ENCODE measurements at regions not wholly inside any gene's neighbourhood (a gene's known extent, or its start where the extent isn't known, plus 50 kb on each side); places are given as distances from the start of the nearest gene placed in this dataset.

- Histone ChIP-seq H3K4ac (ENCODE audit: low read depth, low read length) (no peak overlapping the region), H3K36me3 (ENCODE audit: control insufficient read depth in 1 of 2, insufficient read depth in 2 of 2, low read length in 2 of 2) (no peaks in the 10 kb centered on the region), H3K4me1 (ENCODE audit: control insufficient read depth in 1 of 2, insufficient read depth in 2 of 2, low read length in 2 of 2) (no peaks in the 10 kb centered on the region), H2BK5ac (ENCODE audit: low read depth, low read length, poor library complexity) (no peak overlapping the region), H2BK120ac (ENCODE audit: insufficient read depth, low read length, poor library complexity) (no peak overlapping the region), H3K14ac (ENCODE audit: low read length) (no peak overlapping the region), H4K12ac (ENCODE audit: low read depth, low read length) (no peak overlapping the region), H3K18ac (ENCODE audit: low read length) (no peak overlapping the region), H3K27me3 (ENCODE audit: insufficient read depth, low read length) (no peaks in the 10 kb centered on the region), H3K4me2 (ENCODE audit: low read length) (no peak overlapping the region), H2BK12ac (ENCODE audit: low read length) (no peak overlapping the region), H2AK5ac (ENCODE audit: low read length) (no peak overlapping the region), H3K9ac (ENCODE audit: low read length) (no peak overlapping the region), H3K9me3 (ENCODE audit: insufficient read depth, low read depth, low read length) (no peaks in the 10 kb centered on the region), H3K27ac (ENCODE audit: low read depth, low read length) (no peak overlapping the region), H3K79me2 (ENCODE audit: control insufficient read depth, insufficient read depth, low read length, poor library complexity) (no peaks in the 10 kb centered on the region), H4K8ac (ENCODE audit: low read depth, low read length) (no peak overlapping the region), H3K4me3 (ENCODE audit: low read depth, low read length) (no peak overlapping the region), H3K23ac (ENCODE audit: low read length) (no peak overlapping the region), H4K91ac (ENCODE audit: low read depth, low read length) (no peak overlapping the region), H2AFZ (ENCODE audit: insufficient read depth, low read length, poor library complexity) (no peak overlapping the region), H3K79me1 (ENCODE audit: low read length) (no peaks in the 10 kb centered on the region)
- DNase-seq = no peak
- no CpG with 5 or more reads among the region's 7 CpGs for WGBS (ENCODE audit: extremely low coverage, insufficient coverage, insufficient read length)
Observed at GRCh38 chr4:42339935-42340406, 57.3 kb upstream of the SHISA3 start.

GRCh38 chr4:42341518-42342026 is 55.7 kb upstream of the SHISA3 start:
- no peaks in the 10 kb centered on the region for H3K4me1 ChIP-seq (ENCODE audit: control insufficient read depth in 1 of 2, insufficient read depth in 2 of 2, low read length in 2 of 2)
- no peak overlapping the region for H2AFZ ChIP-seq (ENCODE audit: insufficient read depth, low read length, poor library complexity)
- H3K36me3 ChIP-seq (ENCODE audit: control insufficient read depth in 1 of 2, insufficient read depth in 2 of 2, low read length in 2 of 2) = no peaks in the 10 kb centered on the region

GRCh38 chr4:42342459-42342858 is 54.8 kb upstream of the SHISA3 start:
- no peak overlapping the region for H3K18ac ChIP-seq (ENCODE audit: low read length)
- no peak overlapping the region for H2BK5ac ChIP-seq (ENCODE audit: low read depth, low read length, poor library complexity)
- no peaks in the 10 kb centered on the region for H3K9me3 ChIP-seq (ENCODE audit: insufficient read depth, low read depth, low read length)
- no peak overlapping the region for H3K4ac ChIP-seq (ENCODE audit: low read depth, low read length)
- no peak overlapping the region for H2BK120ac ChIP-seq (ENCODE audit: insufficient read depth, low read length, poor library complexity)
- no peak overlapping the region for H3K9ac ChIP-seq (ENCODE audit: low read length)
- no peak overlapping the region for H3K23ac ChIP-seq (ENCODE audit: low read length)
- whole genome bisulfite sequencing (ENCODE audit: extremely low coverage, insufficient coverage, insufficient read length) = no CpG with 5 or more reads among the region's 2 CpGs
- no peaks in the 10 kb centered on the region for H3K79me2 ChIP-seq (ENCODE audit: control insufficient read depth, insufficient read depth, low read length, poor library complexity)
- H3K27me3 ChIP-seq (ENCODE audit: insufficient read depth, low read length) = no peaks in the 10 kb centered on the region
- no peak for DNase-seq
- no peak overlapping the region for H4K91ac ChIP-seq (ENCODE audit: low read depth, low read length)
- no peak overlapping the region for H2BK12ac ChIP-seq (ENCODE audit: low read length)
- no peaks in the 10 kb centered on the region for H3K4me1 ChIP-seq (ENCODE audit: control insufficient read depth in 1 of 2, insufficient read depth in 2 of 2, low read length in 2 of 2)
- no peak overlapping the region for H4K8ac ChIP-seq (ENCODE audit: low read depth, low read length)
- no peak overlapping the region for H2AFZ ChIP-seq (ENCODE audit: insufficient read depth, low read length, poor library complexity)
- no peaks in the 10 kb centered on the region for H3K36me3 ChIP-seq (ENCODE audit: control insufficient read depth in 1 of 2, insufficient read depth in 2 of 2, low read length in 2 of 2)
- H3K4me3 ChIP-seq (ENCODE audit: low read depth, low read length) = no peak overlapping the region
- no peak overlapping the region for H4K12ac ChIP-seq (ENCODE audit: low read depth, low read length)
- H3K14ac ChIP-seq (ENCODE audit: low read length) = no peak overlapping the region
- no peak overlapping the region for H3K27ac ChIP-seq (ENCODE audit: low read depth, low read length)
- no peaks in the 10 kb centered on the region for H3K79me1 ChIP-seq (ENCODE audit: low read length)
- no peak overlapping the region for H2AK5ac ChIP-seq (ENCODE audit: low read length)
- no peak overlapping the region for H3K4me2 ChIP-seq (ENCODE audit: low read length)

More at GRCh38 chr4:42341518-42342026, 55.7 kb upstream of the SHISA3 start:
- Histone ChIP-seq H3K9me3 (ENCODE audit: insufficient read depth, low read depth, low read length) (no peaks in the 10 kb centered on the region), H3K14ac (ENCODE audit: low read length) (no peak overlapping the region), H3K27me3 (ENCODE audit: insufficient read depth, low read length) (no peaks in the 10 kb centered on the region), H4K91ac (ENCODE audit: low read depth, low read length) (no peak overlapping the region), H3K23ac (ENCODE audit: low read length) (no peak overlapping the region), H2AK5ac (ENCODE audit: low read length) (no peak overlapping the region), H3K9ac (ENCODE audit: low read length) (no peak overlapping the region), H3K4ac (ENCODE audit: low read depth, low read length) (no peak overlapping the region), H3K18ac (ENCODE audit: low read length) (no peak overlapping the region), H3K27ac (ENCODE audit: low read depth, low read length) (no peak overlapping the region), H3K79me2 (ENCODE audit: control insufficient read depth, insufficient read depth, low read length, poor library complexity) (no peaks in the 10 kb centered on the region), H2BK5ac (ENCODE audit: low read depth, low read length, poor library complexity) (no peak overlapping the region), H2BK120ac (ENCODE audit: insufficient read depth, low read length, poor library complexity) (no peak overlapping the region), H2BK12ac (ENCODE audit: low read length) (no peak overlapping the region), H4K12ac (ENCODE audit: low read depth, low read length) (no peak overlapping the region), H3K79me1 (ENCODE audit: low read length) (no peaks in the 10 kb centered on the region), H3K4me2 (ENCODE audit: low read length) (no peak overlapping the region), H3K4me3 (ENCODE audit: low read depth, low read length) (no peak overlapping the region), H4K8ac (ENCODE audit: low read depth, low read length) (no peak overlapping the region)
- no CpG with 5 or more reads among the region's 4 CpGs for WGBS (ENCODE audit: extremely low coverage, insufficient coverage, insufficient read length)
- DNase-seq = no peak

- WGBS (ENCODE audit: extremely low coverage, insufficient coverage, insufficient read length) = no CpG with 5 or more reads among the region's 8 CpGs
- H3K9me3 ChIP-seq (ENCODE audit: insufficient read depth, low read depth, low read length) = no peaks in the 10 kb centered on the region
Observed at GRCh38 chr4:42344309-42344708, 53.0 kb upstream of the SHISA3 start.

More at GRCh38 chr4:42344309-42344708, 53.0 kb upstream of the SHISA3 start:
- H3K79me2 ChIP-seq (ENCODE audit: control insufficient read depth, insufficient read depth, low read length, poor library complexity) = no peaks in the 10 kb centered on the region
- H3K9ac ChIP-seq (ENCODE audit: low read length) = no peak overlapping the region
- DNase-seq = no peak
- no peak overlapping the region for H2AFZ ChIP-seq (ENCODE audit: insufficient read depth, low read length, poor library complexity)
- H2AK5ac ChIP-seq (ENCODE audit: low read length) = no peak overlapping the region
- no peak overlapping the region for H4K8ac ChIP-seq (ENCODE audit: low read depth, low read length)
- H3K14ac ChIP-seq (ENCODE audit: low read length) = no peak overlapping the region
- no peak overlapping the region for H3K4me2 ChIP-seq (ENCODE audit: low read length)
- H3K27ac ChIP-seq (ENCODE audit: low read depth, low read length) = no peak overlapping the region
- H3K4me1 ChIP-seq (ENCODE audit: control insufficient read depth in 1 of 2, insufficient read depth in 2 of 2, low read length in 2 of 2) = no peaks in the 10 kb centered on the region
- no peaks in the 10 kb centered on the region for H3K36me3 ChIP-seq (ENCODE audit: control insufficient read depth in 1 of 2, insufficient read depth in 2 of 2, low read length in 2 of 2)
- H3K79me1 ChIP-seq (ENCODE audit: low read length) = no peaks in the 10 kb centered on the region
- H4K12ac ChIP-seq (ENCODE audit: low read depth, low read length) = no peak overlapping the region
- no peak overlapping the region for H4K91ac ChIP-seq (ENCODE audit: low read depth, low read length)
- no peak overlapping the region for H2BK120ac ChIP-seq (ENCODE audit: insufficient read depth, low read length, poor library complexity)
- no peak overlapping the region for H2BK5ac ChIP-seq (ENCODE audit: low read depth, low read length, poor library complexity)
- no peak overlapping the region for H2BK12ac ChIP-seq (ENCODE audit: low read length)
- no peaks in the 10 kb centered on the region for H3K27me3 ChIP-seq (ENCODE audit: insufficient read depth, low read length)
- no peak overlapping the region for H3K23ac ChIP-seq (ENCODE audit: low read length)
- no peak overlapping the region for H3K4me3 ChIP-seq (ENCODE audit: low read depth, low read length)
- no peak overlapping the region for H3K4ac ChIP-seq (ENCODE audit: low read depth, low read length)
- no peak overlapping the region for H3K18ac ChIP-seq (ENCODE audit: low read length)
